ENCODE measurements at regions not wholly inside any gene's neighbourhood (a gene's known extent, or its start where the extent isn't known, plus 50 kb on each side); places are given as distances from the start of the nearest gene placed in this dataset.

DNA sequence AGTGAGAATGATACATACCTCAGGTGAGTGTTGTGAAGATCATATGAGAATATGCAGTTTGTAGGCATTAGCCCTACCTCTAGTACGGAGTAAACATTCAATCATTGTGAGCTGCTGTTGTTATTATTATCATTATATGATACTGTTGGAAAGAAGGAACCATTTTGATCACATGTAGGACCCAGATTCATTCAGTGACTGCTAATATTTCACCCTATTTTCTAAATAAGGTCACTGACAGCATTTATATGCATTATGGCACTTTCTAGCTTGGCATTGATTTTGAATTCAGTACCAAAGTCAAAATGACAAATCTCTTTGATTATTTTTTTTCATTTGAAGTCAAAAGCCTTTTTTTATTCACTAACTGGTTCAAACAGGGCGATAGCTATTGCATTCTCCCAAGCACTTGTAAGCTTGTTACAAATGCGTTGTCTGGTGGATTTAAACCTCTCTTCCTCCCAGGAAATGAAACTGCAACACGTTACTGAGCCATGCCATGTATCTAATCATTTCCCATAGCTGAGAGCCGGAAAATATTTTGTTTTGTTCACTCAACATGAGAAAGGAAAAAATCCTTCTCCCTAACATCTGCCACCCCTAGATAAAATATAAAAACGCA is 320.8 kb upstream of the SGCD start:
- DNase-seq (ENCODE audit: low read depth in 1 of 2, low spot score in 1 of 2) (no peak), ATAC-seq (no peak), FAIRE-seq (no peak)
- ChIA-PET POLR2A (no interaction called here), CTCF (interaction anchor here (0.7 kb wide), 1 partner anchor 868 kb away, joined by 3 read pairs; no protein-coding TSS in a partner anchor)
- Histone ChIP-seq H3K4me1 (no peaks in the 10 kb centered on the region), H3K4me3 (no peak overlapping the region), H3K4me2 (no peak overlapping the region), H3K27ac (no peak overlapping the region), H3K9me3 (no peaks in the 10 kb centered on the region)
- TF ChIP-seq KDM5A (IDR thresholded peaks at IDR 0.05) (no peak), CBX2 (IDR thresholded peaks at IDR 0.05; ENCODE audit: borderline replicate concordance, low read depth) (no peak), ZFP36 (IDR thresholded peaks at IDR 0.05; ENCODE audit: borderline replicate concordance, partially characterized antibody) (no peak), ZC3H11A (IDR thresholded peaks at IDR 0.05) (no peak), RCOR1 (IDR thresholded peaks at IDR 0.05; ENCODE audit: low read depth, low read length) (no peak)
- TF ChIP-seq, protein P1, sequence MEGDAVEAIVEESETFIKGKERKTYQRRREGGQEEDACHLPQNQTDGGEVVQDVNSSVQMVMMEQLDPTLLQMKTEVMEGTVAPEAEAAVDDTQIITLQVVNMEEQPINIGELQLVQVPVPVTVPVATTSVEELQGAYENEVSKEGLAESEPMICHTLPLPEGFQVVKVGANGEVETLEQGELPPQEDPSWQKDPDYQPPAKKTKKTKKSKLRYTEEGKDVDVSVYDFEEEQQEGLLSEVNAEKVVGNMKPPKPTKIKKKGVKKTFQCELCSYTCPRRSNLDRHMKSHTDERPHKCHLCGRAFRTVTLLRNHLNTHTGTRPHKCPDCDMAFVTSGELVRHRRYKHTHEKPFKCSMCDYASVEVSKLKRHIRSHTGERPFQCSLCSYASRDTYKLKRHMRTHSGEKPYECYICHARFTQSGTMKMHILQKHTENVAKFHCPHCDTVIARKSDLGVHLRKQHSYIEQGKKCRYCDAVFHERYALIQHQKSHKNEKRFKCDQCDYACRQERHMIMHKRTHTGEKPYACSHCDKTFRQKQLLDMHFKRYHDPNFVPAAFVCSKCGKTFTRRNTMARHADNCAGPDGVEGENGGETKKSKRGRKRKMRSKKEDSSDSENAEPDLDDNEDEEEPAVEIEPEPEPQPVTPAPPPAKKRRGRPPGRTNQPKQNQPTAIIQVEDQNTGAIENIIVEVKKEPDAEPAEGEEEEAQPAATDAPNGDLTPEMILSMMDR (IDR thresholded peaks at IDR 0.05) = no peak
- TF ChIP-seq, protein P2, sequence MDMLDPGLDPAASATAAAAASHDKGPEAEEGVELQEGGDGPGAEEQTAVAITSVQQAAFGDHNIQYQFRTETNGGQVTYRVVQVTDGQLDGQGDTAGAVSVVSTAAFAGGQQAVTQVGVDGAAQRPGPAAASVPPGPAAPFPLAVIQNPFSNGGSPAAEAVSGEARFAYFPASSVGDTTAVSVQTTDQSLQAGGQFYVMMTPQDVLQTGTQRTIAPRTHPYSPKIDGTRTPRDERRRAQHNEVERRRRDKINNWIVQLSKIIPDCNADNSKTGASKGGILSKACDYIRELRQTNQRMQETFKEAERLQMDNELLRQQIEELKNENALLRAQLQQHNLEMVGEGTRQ (IDR thresholded peaks at IDR 0.05) = no peak
- WGBS (ENCODE audit: missing lambda C conversion rate) = 76% methylated on average over 6 of the region's 6 CpGs

DNA sequence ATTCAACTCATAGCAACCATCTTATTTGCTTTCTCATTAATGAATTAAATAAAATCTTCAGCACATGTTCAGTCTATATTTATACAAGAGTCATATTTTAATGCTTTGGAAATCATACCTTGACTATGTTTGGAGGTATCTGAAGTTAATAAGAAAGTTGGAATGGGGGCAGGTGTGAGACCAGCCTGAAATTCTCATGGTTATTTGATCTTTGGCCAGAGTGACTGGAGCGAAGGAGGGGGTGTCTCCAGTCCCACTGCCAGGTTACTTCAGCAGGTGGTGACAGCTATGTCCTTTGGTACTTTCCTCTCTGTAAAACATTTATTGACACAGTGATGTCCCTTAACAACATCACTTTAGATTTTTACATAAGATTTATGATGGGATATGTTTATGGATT is 318.1 kb upstream of the SGCD start:
- no peak for FAIRE-seq
- H3K4me2 ChIP-seq = no peak overlapping the region
- no peak overlapping the region for H3K4me3 ChIP-seq
- 89% methylated on average over 1 of the region's 1 CpG for WGBS (ENCODE audit: missing lambda C conversion rate)
- H3K4me1 ChIP-seq = no peaks in the 10 kb centered on the region
- no peaks in the 10 kb centered on the region for H3K9me3 ChIP-seq
- no peak for ATAC-seq
- ChIA-PET CTCF (no interaction called here), POLR2A (no interaction called here)
- DNase-seq (ENCODE audit: low read depth in 1 of 2, low spot score in 1 of 2) = no peak
- no peak overlapping the region for H3K27ac ChIP-seq
- TF ChIP-seq EHF (CRISPR knock-in tag; IDR thresholded peaks at IDR 0.05) (no peak), HOXB13 (CRISPR knock-in tag; IDR thresholded peaks at IDR 0.05; ENCODE audit: low read depth) (no peak), HOXA7 (CRISPR knock-in tag; IDR thresholded peaks at IDR 0.05) (no peak), JUNB (IDR thresholded peaks at IDR 0.05) (no peak), BHLHE40 (IDR thresholded peaks at IDR 0.05; ENCODE audit: low read depth, low read length) (no peak), PHF8 (IDR thresholded peaks at IDR 0.05; ENCODE audit: borderline replicate concordance, low read depth) (no peak), ZFP36 (IDR thresholded peaks at IDR 0.05; ENCODE audit: borderline replicate concordance, partially characterized antibody) (no peak), FOSB (CRISPR knock-in tag; IDR thresholded peaks at IDR 0.05) (no peak), RCOR1 (IDR thresholded peaks at IDR 0.05; ENCODE audit: low read depth, low read length) (no peak)
- TF ChIP-seq, protein P3, sequence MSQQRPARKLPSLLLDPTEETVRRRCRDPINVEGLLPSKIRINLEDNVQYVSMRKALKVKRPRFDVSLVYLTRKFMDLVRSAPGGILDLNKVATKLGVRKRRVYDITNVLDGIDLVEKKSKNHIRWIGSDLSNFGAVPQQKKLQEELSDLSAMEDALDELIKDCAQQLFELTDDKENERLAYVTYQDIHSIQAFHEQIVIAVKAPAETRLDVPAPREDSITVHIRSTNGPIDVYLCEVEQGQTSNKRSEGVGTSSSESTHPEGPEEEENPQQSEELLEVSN (IDR thresholded peaks at IDR 0.05; ENCODE audit: borderline replicate concordance, low read depth) = no peak
- TF ChIP-seq, protein P4, sequence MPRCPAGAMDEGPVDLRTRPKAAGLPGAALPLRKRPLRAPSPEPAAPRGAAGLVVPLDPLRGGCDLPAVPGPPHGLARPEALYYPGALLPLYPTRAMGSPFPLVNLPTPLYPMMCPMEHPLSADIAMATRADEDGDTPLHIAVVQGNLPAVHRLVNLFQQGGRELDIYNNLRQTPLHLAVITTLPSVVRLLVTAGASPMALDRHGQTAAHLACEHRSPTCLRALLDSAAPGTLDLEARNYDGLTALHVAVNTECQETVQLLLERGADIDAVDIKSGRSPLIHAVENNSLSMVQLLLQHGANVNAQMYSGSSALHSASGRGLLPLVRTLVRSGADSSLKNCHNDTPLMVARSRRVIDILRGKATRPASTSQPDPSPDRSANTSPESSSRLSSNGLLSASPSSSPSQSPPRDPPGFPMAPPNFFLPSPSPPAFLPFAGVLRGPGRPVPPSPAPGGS (IDR thresholded peaks at IDR 0.05) = no peak

DNA sequence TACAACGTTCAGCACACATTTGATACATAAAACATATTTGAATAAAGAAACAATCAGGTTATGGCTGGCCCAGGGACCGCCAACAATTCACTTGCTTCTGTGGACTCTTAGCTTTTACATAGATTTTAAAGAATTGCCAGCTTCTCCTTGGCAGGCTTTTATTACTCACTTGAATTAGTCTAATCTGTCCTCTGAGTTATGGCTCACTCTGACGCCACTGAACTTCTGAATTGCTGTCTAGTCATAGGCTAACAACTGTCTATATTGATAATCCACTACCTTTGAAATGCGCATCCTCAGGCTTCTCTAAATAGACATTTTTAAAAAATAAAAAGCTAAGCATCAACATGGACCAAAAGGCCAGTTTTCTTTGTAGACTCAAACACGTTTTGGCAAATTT is 317.4 kb upstream of the SGCD start:
- CTCF ChIA-PET = no interaction called here
- POLR2A ChIA-PET = no interaction called here

More for the DNA sequence above, 317.4 kb upstream of the SGCD start:
- no peak overlapping the region for H3K27ac ChIP-seq
- no peak overlapping the region for H3K4me3 ChIP-seq
- DNase-seq (ENCODE audit: low read depth in 1 of 2, low spot score in 1 of 2) = no peak
- TF ChIP-seq HOXA7 (CRISPR knock-in tag; IDR thresholded peaks at IDR 0.05) (no peak), HOXB13 (CRISPR knock-in tag; IDR thresholded peaks at IDR 0.05; ENCODE audit: low read depth) (no peak), CHD4 (IDR thresholded peaks at IDR 0.05; ENCODE audit: borderline replicate concordance) (no peak), HEYL (CRISPR knock-in tag; IDR thresholded peaks at IDR 0.05) (no peak), EP300 (IDR thresholded peaks at IDR 0.05) (no peak), MYC (IDR thresholded peaks at IDR 0.05; ENCODE audit: borderline replicate concordance, low read length) (no peak), POLR2AphosphoS2 (conservative IDR thresholded peaks at IDR 0.05; ENCODE audit: low read length) (no peak)
- TF ChIP-seq, protein P5, sequence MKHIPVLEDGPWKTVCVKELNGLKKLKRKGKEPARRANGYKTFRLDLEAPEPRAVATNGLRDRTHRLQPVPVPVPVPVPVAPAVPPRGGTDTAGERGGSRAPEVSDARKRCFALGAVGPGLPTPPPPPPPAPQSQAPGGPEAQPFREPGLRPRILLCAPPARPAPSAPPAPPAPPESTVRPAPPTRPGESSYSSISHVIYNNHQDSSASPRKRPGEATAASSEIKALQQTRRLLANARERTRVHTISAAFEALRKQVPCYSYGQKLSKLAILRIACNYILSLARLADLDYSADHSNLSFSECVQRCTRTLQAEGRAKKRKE (CRISPR knock-in tag; IDR thresholded peaks at IDR 0.05; ENCODE audit: low read depth) = no peak
- TF ChIP-seq, protein P3 (IDR thresholded peaks at IDR 0.05; ENCODE audit: borderline replicate concordance, low read depth) = no peak
- H3K4me1 ChIP-seq = no peaks in the 10 kb centered on the region
- no peak for FAIRE-seq
- no peak for ATAC-seq
- WGBS (ENCODE audit: missing lambda C conversion rate) = 75% methylated on average over 5 of the region's 5 CpGs
- no peak overlapping the region for H3K4me2 ChIP-seq
- H3K9me3 ChIP-seq = no peaks in the 10 kb centered on the region

Measured in A549 (cell line).